ENCODE measurements at regions not wholly inside any gene's neighbourhood (a gene's known extent, or its start where the extent isn't known, plus 50 kb on each side); places are given as distances from the start of the nearest gene placed in this dataset.
"Not testable (repeated sequence)": the region's sequence is repeated elsewhere in the genome, so short reads cannot be mapped to it uniquely, and the experiment has no call there.

- no peak for DNase-seq
These were observed 530.0 kb downstream of the GLRX3 start for GRCh38 chr10:130666215-130666614.

- DNase-seq: no peak
These were observed 550.6 kb downstream of the GLRX3 start for GRCh38 chr10:130686689-130687300.

- DNase-seq: no peak
These were observed 551.4 kb downstream of the GLRX3 start for GRCh38 chr10:130687566-130687965.

- DNase-seq: no peak
These were observed 553.8 kb downstream of the GLRX3 start for GRCh38 chr10:130689743-130690626.

- no peak for DNase-seq
These were observed 555.6 kb downstream of the GLRX3 start for GRCh38 chr10:130691776-130692175.

GRCh38 chr10:130696870-130697269 is 560.7 kb downstream of the GLRX3 start:
- no peak for DNase-seq

GRCh38 chr10:130707389-130707979 is 571.3 kb downstream of the GLRX3 start:
- DNase-seq: no peak

GRCh38 chr10:130708465-130709070 is 572.4 kb downstream of the GLRX3 start:
- DNase-seq: no peak

- no peak for DNase-seq
These were observed 573.2 kb downstream of the GLRX3 start for GRCh38 chr10:130709415-130709814.

GRCh38 chr10:130711072-130711471 is 574.9 kb downstream of the GLRX3 start:
- no peak for DNase-seq

- DNase-seq: no peak
These were observed 576.9 kb downstream of the GLRX3 start for GRCh38 chr10:130713135-130713534.

- DNase-seq: no peak
These were observed 577.5 kb downstream of the GLRX3 start for GRCh38 chr10:130713731-130714130.

- DNase-seq: no peak
These were observed 578.7 kb downstream of the GLRX3 start for GRCh38 chr10:130714742-130715467.

- DNase-seq: no peak
These were observed 579.8 kb downstream of the GLRX3 start for GRCh38 chr10:130715686-130716670.

GRCh38 chr10:130717083-130717482 is 580.9 kb downstream of the GLRX3 start:
- no peak for DNase-seq

GRCh38 chr10:130718744-130719447 is 582.7 kb downstream of the GLRX3 start:
- DNase-seq: not testable (repeated sequence)

- no peak for DNase-seq
These were observed 583.2 kb downstream of the GLRX3 start for GRCh38 chr10:130719448-130719752.

GRCh38 chr10:130720235-130720634 is 584.0 kb downstream of the GLRX3 start:
- DNase-seq: no peak

GRCh38 chr10:130721971-130722370 is 585.8 kb downstream of the GLRX3 start:
- no peak for DNase-seq

- DNase-seq: no peak
These were observed 587.5 kb downstream of the GLRX3 start for GRCh38 chr10:130723704-130724103.

- no peak for DNase-seq
These were observed 586.0 kb downstream of the TCERG1L start for GRCh38 chr10:130725474-130725970.

All from hindlimb muscle (tissue), 1 donor.